ENCODE measurements at regions not wholly inside any gene's neighbourhood (a gene's known extent, or its start where the extent isn't known, plus 50 kb on each side); places are given as distances from the start of the nearest gene placed in this dataset.

DNA sequence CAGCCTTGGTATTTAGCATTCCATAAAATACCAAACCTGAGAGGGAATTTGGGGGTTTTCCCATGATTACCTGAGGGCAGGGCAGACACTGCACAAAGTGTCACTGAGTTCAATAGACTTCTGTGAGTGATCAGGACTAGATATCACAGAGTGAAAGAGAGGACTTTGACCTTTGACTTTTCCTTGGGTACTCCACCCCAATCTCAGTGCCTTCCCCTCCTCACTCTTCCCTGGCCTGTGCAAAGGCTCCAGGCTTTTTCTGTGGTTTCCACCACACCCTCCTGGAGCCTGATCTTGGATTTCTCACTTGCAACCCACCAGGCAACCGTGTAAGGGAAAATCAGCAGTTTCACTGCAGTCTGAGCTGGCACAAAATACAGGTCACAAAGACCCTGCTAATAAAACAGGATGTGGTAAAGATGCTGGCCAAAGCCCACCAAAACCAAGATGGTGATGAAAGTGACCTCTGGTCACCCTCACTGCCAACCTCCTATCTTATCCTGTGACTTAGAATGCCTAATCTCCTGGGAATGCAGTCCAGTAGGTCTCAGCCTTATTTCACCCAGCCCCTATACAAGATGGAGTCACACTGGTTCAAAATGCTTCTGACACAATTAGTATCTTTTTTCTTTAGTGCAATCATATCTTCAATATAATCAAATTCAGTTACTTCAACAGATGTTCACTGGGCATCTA, 64.0 kb downstream of the BOD1L2 start:
- peak; percentile 26 for ATAC-seq (ENCODE audit: low FRiP score)
- TF ChIP-seq, protein P1, sequence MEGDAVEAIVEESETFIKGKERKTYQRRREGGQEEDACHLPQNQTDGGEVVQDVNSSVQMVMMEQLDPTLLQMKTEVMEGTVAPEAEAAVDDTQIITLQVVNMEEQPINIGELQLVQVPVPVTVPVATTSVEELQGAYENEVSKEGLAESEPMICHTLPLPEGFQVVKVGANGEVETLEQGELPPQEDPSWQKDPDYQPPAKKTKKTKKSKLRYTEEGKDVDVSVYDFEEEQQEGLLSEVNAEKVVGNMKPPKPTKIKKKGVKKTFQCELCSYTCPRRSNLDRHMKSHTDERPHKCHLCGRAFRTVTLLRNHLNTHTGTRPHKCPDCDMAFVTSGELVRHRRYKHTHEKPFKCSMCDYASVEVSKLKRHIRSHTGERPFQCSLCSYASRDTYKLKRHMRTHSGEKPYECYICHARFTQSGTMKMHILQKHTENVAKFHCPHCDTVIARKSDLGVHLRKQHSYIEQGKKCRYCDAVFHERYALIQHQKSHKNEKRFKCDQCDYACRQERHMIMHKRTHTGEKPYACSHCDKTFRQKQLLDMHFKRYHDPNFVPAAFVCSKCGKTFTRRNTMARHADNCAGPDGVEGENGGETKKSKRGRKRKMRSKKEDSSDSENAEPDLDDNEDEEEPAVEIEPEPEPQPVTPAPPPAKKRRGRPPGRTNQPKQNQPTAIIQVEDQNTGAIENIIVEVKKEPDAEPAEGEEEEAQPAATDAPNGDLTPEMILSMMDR (IDR thresholded peaks at IDR 0.05): no peak
- DNase-seq (ENCODE audit: low spot score): no peak

- no peak for DNase-seq (ENCODE audit: low spot score)
- TF ChIP-seq, protein P1 (IDR thresholded peaks at IDR 0.05): no peak
- ATAC-seq (ENCODE audit: low FRiP score): no peak
Observed at GRCh38 chr18:57211412-57211750, 64.5 kb downstream of the BOD1L2 start.

GRCh38 chr18:57211776-57212175, 64.9 kb downstream of the BOD1L2 start:
- DNase-seq (ENCODE audit: low spot score): no peak

GRCh38 chr18:57212678-57213077, 65.8 kb downstream of the BOD1L2 start:
- ATAC-seq (ENCODE audit: low FRiP score) (no peak), DNase-seq (ENCODE audit: low spot score) (no peak)
- TF ChIP-seq, protein P1 (IDR thresholded peaks at IDR 0.05): no peak

More at GRCh38 chr18:57211776-57212175, 64.9 kb downstream of the BOD1L2 start:
- no peak for ATAC-seq (ENCODE audit: low FRiP score)
- TF ChIP-seq, protein P1 (IDR thresholded peaks at IDR 0.05): no peak

- DNase-seq (ENCODE audit: low spot score): no peak
- no peak for ATAC-seq (ENCODE audit: low FRiP score)
- TF ChIP-seq, protein P1 (IDR thresholded peaks at IDR 0.05): no peak
Observed at GRCh38 chr18:57214976-57215375, 68.1 kb downstream of the BOD1L2 start.

- no peak for ATAC-seq (ENCODE audit: low FRiP score)
- TF ChIP-seq, protein P1 (IDR thresholded peaks at IDR 0.05): no peak
- no peak for DNase-seq (ENCODE audit: low spot score)
Observed at GRCh38 chr18:57218281-57218680, 71.4 kb downstream of the BOD1L2 start.

GRCh38 chr18:57219964-57220363, 73.1 kb downstream of the BOD1L2 start:
- TF ChIP-seq, protein P1 (IDR thresholded peaks at IDR 0.05): no peak
- no peak for ATAC-seq (ENCODE audit: low FRiP score)
- DNase-seq (ENCODE audit: low spot score): no peak
